Limb (tissue), 2 donors: ENCODE measurements at regions not wholly inside any gene's neighbourhood (a gene's known extent, or its start where the extent isn't known, plus 50 kb on each side); places are given as distances from the start of the nearest gene placed in this dataset.

ENCODE experiments used
- DNase-seq, 2 donors: peaks; one replicate each; pipeline ENCODE4 v3.0.0-alpha.2; 2016; ENCODE audit errors: extremely low spot score in 2 of 2

DNA sequence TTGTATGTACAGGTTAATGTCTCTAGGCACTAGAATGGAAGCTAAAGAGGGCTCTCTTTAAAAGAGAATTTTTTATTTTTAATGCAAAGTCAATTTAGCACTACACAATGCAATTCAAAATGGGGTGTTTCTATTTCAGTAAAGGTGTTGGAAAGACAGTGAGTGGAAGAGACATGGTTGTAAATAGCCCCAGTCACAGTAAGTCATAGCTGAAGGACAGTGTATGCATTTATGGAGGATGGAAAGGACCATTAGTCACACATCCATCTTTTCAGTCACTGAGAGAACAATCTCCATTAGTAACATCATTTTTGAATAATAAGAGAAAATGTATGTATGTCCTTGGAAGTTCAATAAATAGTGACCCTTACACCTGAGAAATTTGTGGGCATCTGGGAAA is 148.0 kb downstream of the PDHA2 start:
- DNase-seq = no peak

DNA sequence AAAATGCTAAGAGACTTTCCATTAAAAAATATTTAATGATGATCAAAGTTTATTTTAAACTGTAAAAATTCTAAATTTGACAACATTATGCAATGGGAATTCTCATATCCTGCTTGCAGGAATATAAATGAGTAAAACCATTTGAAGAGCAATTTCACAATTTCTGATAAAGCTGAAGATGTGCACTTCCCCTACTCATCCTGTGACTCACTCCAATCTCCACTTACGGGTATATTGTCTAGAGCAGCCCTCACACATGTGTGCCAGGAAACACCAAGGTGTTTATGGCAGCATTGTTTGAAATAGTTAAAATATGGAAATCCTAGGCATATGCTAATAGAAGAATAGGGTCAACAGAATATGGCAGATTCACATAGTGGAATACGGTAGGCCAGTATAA is 158.4 kb downstream of the PDHA2 start:
- DNase-seq = no peak

DNA sequence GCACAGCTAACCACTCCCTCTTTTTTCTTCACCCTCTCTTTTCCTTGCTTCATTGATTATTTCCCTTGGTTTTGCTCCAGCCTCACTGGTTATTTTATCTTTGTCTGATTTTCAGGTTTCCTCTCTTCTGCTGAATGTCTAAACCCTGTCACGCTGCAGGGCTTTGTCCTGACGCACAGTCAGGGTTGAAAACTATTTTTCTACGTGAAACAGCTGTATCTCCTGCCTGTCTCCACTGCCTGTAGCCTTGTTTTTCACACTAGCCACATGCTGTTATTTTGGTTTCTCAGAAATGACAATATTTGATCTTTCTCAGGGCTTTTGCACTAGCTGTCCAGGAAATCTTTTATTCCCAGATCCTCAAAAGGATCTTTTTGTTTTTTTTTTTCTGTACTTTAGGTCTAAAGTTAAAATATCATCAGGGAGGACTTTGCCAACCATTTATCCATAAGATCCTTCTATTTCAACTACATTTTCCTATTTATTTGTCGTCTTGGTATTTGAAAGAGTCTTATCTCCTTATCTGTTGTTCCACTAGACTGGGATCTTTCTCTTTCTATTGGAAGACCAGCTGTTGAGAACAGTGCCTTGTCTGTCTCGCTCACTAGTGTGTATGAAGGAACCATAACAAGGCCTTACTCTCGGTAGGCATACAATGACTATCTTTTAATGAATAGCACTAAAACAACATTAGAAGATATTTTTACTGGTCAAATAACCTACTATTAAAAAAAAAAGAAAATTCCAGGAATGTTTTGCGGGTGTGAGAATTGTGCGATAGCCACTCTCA is 164.3 kb downstream of the PDHA2 start:
- DNase-seq = no peak

DNA sequence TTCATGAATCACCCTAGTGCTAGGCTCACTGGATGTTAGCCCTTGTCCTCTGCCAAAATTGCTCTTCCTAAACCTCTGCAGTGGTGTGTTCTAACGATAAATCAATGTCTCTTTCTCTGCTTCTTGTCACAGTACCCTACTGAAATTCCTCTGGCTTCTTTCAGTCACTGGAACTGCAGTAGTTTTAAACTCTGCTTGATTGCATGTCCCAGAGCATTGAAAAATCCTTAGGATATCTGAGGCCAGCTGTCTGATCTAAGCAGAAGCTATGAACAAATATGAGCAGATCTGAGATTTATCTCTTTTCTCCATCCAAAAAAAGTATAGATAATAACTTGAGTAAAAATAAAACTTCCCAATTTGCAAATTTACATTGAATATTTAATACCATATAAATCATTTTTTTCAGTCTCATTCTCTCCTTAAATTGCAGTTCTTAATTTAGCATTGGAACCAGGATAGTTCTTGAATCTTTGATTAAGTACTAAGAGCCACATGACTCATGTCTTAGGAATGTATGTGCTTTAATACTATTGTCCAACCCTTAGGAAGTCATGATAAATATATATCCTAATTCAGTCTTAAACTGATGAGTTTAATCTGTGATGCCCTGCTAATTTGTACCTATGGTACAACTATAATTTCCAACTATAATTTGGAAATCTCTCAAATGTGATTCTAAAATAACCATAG is 169.7 kb downstream of the PDHA2 start:
- no peak for DNase-seq

DNA sequence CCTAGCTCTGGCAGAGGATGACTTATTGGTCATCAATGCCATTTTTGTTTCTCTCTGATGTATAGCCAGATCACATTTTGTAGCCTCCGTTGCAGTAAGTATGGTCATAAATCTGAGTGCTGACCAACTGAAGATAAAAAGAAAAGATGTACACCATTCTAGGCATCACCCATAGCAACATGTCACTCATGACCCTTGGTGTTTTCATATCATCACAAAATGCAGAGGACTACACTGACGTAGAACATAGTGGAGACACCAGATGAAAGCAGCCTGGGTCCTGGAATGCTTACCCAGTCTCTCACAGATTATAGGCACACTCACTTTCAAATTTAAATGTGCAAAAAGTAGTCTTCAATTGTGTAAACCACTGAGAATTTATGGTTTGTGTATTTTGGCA is 172.8 kb downstream of the PDHA2 start:
- no peak for DNase-seq

DNA sequence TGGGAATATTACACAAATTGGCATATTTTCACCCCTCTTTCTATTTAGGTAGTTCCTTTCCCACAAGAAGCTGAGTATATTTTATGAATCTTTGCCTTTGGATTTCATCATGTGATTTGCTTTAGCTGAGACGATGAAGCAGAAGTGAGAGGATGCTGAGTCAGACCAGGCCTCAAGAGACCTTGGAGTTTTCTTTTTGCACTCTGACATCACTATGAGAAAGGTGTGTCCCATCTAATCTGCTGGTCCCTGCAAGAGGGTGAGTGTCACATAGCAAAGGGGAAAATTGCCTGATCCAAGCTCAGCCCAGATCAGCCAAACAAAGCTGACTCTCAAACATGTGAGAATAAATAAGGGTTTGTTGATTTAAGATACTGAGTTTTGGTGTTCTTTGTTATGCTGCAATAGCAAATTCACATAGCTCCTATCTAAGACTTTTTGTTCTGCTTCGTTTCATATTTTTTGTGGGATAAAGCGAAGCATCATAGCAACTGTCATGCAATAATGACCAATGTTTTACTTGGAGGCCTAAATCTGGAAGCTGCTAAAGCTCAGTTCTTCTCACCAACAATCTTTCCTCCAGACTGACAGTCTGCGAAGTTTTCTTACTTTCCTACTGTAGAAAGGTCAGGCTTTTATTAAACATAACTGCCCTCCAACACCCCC is 176.9 kb downstream of the PDHA2 start:
- no peak for DNase-seq

DNA sequence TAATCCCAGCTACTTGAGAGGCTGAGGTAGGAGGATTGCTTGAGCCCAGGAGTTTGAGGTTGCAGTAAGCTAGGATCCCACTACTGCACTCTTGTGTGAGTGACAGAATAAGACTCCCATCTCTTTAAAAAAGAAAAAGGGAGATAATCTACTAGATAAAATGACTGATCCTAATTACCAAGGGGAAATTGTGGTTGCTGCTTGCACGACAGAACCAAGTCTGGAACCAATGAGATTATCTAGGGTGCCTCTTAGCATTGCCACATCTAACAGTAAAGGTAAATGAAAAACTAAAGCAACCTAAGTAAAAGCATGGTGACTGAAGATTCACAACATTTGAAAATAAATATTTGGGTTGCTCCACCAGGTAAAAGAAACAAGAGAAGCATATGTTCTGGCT is 185.1 kb downstream of the PDHA2 start:
- DNase-seq = no peak

DNA sequence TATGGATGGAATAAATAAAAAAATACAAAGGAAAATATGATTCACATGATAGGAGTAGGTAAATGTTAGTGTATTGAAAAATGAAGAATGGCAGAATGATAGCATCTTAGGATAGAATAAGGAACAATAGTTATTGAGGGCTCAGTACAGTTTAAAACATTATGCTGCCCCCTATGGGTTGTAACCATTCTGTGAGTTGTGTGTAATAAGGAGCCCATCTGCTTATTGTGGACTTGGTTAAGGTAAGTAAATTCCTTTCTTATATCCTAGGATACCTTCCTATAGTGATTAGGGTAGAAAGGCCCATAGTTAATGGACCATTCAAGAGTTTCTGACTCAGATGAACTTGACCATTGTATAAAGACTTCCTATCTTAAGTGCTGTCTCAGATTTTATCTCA is 195.8 kb downstream of the PDHA2 start:
- DNase-seq = no peak

DNA sequence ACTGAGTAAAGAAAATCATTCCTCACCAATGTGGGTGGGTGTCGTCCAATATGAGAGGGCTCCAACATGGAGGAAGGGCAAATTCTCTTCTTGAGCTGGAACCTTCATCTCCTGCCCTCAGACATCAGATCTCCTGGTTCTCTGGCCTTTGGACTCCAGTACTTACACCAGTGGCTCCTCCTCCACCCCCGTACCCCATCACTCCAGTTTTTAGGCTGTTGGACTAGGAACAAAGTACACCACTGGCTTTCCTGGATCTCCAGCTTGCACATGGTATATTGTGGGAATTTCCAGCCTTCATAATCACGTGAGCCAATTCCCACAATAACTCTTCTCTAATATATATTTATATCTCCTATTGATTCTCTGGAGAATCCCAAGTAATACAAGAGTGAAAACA is 196.9 kb downstream of the PDHA2 start:
- DNase-seq = no peak

DNA sequence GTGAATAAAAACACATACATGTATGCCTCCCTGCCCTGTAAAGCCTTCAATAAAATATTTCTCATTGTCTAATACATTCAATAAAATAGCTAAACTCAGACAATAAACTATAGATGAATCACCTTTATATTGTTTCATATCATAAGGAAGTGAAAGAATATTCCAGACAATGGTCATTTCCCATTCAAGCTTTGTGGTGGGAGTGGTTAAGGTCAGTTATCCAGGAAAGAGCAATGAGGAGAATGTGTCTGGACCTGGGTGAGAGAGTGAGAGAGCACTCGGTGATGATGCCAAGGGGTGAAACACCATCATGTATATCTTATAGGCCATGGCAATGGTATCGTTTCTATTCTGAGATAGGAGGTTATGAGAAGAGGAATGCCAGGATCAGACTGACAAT is 197.8 kb downstream of the PDHA2 start:
- no peak for DNase-seq

DNA sequence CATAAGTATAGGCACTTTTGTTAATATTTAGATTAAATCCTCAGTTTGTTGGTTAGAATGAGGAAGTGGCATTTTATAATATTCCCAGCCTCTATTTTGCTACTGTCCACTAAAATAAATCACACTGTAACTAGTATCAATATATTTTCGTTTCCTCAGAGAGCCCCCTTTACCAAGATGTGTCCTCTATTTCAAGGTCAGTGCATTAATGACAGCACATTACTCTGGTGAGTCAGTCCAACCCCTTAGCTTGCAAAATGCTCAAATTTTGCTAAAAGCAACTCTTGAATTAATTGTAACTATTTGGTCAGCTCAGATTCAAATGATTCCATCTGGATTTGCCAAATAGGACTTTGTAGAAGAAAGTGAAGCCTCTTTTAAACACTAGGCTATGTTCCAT is 199.3 kb downstream of the PDHA2 start:
- no peak for DNase-seq

DNA sequence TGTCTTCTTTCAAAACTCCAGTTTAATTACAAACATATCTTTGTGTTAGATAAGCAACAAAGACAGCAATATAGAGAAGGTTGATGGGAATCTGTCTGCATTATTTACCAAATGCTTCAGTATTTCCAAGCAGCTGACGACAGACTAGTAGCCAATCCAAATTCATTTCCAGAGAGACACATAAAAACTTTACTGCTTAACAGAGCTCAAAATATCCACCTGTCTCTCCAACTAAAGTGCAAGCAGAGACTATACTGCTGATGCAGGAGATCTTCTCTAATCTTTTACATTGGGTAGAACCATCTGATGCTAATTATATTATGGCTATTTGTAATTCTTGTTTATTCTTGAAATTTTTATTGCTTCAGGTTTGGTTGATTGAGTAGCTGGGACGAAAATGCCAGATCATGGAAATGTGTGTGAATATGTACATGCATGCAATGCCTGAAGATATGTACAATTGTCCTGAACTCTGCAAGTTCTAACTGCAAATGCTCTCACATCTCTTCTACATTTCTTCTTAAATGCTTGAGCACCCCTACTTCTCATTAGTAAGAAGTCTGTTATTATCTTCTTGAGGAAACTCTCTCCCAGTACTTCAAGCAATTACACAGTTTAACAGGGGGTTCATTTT is 200.0 kb downstream of the PDHA2 start:
- DNase-seq = no peak

DNA sequence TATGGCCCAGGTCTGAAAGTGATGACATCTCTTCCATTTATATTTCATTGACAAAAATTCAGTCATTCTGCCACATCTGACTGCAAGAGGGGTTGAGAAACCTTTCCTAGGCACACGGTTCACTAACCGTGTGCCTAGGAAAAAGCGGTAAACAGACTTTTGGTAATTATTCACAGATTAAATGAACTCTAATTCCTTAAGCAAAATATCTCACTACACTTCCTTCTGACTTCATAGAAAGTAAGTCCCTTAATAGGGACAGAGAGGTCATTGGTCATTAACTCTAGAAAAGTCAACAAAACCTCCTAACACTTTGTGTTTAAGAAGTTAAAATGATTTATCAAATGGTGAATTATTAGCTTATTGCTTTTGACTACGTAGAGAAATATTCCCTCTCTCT is 205.1 kb downstream of the PDHA2 start:
- no peak for DNase-seq

DNA sequence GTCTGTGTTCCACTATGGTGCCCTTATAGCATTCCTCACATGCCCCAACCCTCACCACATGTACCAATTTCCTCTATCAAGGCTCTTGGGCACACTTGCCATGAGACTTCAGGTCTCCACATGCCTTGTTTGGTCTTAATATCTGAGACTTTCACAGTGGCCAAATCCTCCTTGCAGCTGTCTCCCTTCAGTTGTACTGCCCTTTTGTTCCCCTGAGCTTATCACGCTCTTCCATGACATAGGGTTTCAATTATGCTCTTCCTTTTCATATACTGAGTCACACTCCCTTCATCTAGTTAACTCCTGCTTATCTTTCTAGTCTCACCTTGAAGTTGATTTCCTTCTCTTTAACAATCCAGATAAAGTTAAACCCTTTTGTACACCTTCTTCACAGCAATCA is 212.9 kb downstream of the PDHA2 start:
- DNase-seq = no peak

DNA sequence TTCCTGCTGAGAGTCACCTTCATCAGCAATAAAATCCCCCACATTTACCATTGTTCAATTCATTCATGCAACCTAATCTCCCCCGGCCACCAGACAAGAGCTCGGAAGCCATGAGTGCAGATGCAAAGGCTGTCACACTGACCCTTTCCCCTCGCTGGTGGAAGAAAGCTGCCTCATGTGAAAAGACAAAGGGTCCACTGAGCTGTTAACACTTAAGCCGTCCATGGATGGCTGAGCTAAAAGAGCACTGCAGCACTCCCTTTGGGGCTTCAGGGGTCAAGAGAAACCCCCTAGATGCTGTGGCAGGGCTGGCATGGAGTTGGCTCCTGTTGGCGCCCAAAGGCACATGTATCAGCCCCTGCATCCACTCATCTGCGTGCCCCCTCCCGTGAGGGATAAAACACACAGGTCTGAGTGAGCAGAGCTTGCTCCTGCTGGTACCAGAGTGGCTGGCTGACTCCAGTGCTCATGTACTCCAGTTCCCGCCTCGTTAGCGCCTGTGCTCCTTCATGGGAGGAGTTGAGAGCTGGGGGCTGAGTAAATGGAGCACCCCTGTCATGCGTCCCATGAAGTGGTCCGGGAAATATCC is 216.5 kb downstream of the PDHA2 start:
- DNase-seq = no peak

DNA sequence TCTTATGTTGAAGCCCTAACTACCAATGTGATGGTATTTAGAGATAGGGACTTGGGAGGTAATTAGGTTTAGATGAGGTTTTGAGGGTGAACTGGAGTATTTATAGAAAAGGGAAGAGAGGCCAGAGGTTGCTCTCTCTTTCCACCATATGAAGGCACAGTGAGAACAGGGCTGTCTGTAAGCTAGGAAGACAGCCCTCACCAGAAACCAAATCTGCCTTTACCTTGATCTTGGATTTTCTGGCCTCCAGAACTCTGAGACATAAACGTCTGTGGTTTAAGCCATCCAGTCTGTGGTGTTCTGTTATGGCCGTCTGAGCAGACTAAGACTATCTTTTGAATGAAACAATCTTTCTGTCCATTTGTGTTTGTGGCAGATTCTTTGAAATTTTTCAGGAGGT is 223.7 kb downstream of the PDHA2 start:
- no peak for DNase-seq

DNA sequence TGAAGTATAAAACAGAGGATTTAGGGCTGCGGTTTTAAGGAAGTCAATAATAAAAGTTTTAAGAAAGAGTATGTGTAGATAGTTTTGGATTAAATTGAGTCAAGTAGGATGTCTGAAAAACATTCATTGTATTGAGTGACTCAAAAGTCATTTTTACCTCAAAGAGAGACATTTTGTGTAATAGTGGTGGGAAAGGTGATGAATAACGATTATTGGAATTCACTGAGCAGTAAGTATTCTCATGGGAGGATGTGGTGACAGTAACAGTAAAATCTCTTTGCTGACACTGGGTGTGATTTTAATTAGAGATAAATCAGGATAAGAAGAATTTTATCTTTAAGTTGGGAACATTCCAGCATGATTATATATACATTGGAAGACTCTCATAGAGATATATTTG is 233.6 kb downstream of the PDHA2 start:
- DNase-seq = no peak

DNA sequence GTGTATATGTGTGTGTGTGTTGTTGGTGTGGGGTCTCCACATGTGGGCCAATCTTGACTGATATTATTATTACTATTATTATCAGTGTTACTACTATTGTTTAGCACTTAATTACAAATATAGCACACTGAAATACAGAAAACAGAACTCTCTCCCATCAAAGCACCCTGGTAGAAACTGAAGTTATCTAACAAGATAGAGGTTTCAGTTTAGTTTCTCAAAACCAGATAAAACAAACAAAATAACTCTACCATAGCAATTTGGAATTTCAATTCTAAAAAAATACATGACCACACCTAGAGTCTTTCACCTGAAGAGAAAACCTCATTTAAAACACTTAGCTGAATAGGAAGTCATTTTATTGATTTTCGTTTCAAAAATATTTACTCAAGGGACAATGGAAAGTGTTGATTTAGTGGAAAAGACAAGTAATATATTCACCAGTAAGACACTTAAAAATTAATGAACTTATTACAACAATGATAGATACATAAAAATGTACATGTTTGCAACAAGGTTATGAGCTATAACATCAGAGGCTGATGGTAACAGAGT is 252.3 kb downstream of the PDHA2 start:
- DNase-seq = no peak

DNA sequence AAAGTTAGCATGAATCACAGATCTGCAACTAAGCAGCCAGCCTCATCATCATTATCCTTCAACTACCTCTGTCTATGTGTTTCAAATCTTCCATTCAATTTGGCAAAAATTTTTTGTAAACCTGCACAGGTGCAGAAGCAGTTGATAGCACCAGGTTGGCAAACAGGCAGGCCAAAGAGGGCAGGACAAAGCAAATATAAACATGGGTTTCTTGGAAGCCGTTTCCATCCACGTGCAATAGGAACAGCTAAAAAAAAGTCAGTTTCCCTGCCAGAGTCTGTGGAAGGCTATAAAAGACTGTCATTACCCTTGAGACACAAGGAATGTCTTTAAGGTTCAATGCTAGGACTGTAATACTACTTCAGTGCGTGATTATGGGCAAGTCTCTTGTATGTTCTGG is 253.2 kb downstream of the PDHA2 start:
- DNase-seq = peak in 1 of 2 donors; percentile 24

DNA sequence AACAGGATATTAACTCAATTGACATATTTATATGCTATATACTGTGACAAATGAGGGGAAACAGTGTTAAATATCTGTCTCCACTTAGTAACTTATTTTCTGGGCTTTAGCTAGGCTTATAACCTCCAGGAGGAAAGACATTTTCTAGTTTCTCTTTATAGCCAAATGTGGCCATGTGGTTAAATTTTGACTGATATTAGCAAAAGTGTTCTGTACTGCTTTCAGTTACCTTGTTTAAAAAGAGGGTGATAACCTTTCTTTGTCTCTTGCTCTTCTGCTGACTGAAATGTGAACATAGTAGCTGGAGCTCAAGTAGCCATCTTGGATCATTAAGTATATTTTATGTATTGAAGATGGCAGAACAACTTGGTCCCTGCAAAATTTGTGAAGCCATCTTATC is 253.7 kb downstream of the PDHA2 start:
- DNase-seq = no peak

DNA sequence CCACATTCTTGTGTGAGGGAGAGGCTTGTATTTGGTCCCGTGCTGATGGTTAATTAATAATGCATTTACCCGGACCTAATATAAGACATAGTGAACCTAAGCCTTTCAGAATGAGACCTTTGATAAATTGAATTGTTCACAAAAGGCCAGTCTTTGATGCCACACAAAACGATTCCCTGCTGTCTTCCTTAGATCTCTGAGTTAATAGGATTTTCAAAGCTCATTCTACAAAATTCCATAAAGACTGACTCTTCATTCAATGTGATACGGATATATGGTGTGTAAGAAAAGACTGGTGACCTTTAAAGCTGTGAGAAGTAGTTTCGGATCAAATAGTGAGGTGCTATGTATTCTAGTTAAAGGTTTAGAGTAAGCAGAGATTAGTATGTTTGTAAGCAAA is 254.3 kb downstream of the PDHA2 start:
- no peak for DNase-seq
